ENCODE measurements at regions not wholly inside any gene's neighbourhood (a gene's known extent, or its start where the extent isn't known, plus 50 kb on each side); places are given as distances from the start of the nearest gene placed in this dataset.

DNA sequence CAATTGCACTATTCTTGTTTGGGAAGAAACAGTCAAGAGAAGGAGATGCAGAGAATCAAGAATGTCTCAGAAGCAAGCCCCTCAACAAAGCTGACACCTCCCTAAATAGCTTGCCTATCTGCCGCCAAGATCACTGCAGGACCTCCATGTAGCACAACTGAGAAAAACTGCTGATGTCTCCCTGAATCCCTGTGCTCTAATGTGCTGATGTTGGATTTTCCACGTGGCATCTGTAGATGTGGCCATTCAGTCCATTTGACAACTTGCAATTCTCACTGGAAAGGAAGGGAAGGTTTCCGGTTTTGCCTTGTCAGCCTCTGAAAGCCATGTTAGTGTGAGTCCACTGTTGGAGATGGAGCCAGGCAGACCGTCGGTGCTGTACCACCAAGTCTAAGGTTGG, 374.0 kb downstream of the DIRAS2 start:
- DNase-seq (ENCODE audit: low read depth in 2 of 2, low spot score in 1 of 2) = no peak

DNA sequence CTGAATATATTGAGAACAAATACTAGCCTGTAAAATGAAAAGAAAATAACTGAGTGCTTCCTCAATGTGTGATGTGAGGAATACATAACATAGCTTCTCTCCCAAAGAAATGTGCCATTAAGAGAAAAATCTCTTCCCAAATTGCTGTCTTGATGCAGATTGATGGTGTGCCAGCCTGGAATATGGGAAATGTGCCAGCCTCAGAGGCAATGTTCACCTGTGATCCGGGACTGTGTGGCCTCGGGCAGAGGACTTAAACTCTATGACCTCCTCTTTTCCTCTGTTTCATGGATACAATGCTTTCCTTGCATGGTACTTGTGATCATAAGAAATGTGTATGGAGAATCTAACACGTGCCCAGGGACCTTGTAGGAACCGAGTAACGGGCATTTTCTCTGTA, 370.9 kb downstream of the DIRAS2 start:
- no peak for DNase-seq (ENCODE audit: low read depth in 2 of 2, low spot score in 1 of 2)

DNA sequence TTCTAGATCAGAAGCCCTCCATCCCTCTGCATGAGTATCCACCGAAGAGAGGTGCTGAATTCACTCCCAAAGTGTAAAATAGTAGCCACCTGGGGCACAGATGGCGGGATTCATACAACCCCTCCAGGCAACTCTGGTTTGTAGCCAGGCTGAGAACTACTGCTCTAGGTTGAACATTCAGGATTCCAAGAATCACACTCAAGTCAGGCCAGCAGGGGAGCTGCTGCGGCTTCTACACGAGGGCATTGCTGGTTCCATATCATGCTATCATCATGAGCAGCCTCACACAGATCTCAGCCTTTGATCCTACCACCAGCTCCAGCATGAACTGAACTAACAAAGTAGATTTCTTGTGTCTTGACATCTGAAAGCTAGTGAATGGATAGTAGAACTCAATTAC, 367.9 kb downstream of the DIRAS2 start:
- no peak for DNase-seq (ENCODE audit: low read depth in 2 of 2, low spot score in 1 of 2)

DNA sequence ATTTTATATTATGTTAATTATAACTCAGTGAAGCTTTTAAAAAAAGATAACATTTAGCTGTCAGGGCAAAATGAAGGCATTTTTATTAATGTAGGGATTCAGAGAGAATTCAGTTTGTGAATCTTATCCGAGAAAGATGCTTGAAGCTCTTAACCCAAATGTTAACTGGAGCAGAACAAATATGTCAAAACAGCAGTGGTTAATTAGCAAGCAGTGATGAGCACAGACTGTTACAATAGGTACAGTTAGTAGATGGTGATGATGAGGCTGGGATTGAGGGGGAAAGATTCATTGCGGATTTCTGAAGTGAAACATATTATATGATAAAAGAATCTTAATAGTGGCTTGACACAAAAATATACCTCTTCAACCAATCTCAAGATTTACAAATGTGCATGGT, 356.7 kb downstream of the DIRAS2 start:
- no peak for DNase-seq (ENCODE audit: low read depth in 2 of 2, low spot score in 1 of 2)

DNA sequence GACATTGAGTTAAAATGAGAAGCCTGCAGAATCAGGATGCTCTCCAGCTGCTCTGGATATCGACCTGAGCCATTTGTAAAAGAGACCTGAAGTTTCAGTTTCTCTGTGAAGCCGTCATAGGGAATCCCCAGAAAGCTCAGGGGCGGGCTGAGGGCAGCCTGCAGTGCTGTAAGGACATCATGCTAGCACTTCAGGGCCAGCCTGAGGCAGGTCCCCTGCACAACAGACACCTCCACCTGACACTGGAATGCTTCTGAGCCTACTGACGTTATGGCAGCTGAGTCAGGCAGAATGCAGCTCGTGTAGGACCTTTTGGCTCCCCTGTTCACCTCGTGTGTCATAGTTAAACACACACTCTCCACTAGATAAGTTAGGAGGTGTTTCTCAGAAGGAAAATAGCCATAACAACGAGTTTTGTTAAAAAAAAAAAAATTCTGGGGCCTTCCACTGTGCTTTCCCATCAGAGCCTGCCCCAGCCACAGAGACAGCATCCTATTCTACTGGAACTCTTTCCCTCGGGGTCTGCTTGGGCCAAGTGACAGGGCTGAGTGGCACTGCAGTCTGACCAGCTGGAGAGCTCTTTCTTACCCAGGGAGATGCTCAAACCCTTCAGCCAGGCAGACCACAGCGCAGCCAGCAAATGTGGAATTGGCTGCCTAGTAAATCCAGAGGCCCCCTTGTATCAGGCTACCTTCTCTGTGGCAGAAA, 354.9 kb downstream of the DIRAS2 start:
- DNase-seq (ENCODE audit: low read depth in 2 of 2, low spot score in 1 of 2) = no peak

DNA sequence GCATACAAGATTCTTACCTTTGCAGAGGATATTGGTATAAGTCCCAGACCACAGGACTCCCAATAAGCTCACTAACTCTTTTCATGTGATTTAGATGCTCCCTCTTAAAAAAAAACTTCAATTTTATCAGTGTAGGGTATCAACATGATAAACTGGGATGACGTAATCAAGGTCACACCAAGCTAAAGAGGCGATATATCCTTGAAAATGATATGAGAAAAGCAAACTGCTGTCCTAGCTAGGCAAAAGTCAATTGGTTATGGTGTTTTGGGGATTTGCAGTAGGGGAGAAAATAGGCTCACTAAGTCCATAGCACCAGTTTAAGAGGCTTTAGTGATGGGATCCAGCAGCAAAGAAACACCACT, 354.4 kb downstream of the DIRAS2 start:
- no peak for DNase-seq (ENCODE audit: low read depth in 2 of 2, low spot score in 1 of 2)

DNA sequence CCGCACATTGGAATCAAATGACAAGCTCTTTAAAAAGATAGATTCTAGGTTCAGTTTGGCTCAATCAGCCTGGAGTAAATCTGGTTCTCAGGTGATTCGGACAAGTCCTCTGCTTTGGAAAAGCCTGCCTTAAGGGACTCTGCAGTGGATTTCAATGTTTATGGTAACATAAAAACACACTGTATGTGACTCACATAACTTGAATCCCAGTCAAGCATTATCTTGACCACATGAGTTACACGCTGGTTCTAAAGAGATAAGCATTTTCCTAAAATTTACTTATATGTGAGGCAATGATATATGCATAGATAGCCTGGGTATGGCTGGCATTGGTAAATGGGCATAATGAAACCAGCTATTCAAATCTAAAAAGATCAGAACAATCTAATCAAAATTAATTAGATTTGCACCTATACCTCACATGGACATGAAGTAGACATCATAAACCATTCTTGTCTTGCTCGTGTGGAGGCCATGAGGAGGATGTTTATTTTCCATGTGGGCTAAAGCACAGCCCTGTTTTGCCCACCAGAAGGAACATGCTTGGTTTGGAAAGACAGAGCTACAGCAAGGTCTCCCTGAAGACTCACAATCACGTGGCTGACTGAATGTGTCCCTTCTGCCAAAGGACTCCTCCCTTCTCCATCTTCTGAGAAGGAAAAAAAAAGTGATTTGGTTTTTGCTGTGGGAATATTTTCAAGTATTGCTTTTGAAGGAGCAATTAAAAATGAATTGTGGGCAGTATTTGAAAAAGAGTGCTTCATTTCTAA, 351.7 kb downstream of the DIRAS2 start:
- no peak for DNase-seq (ENCODE audit: low read depth in 2 of 2, low spot score in 1 of 2)

DNA sequence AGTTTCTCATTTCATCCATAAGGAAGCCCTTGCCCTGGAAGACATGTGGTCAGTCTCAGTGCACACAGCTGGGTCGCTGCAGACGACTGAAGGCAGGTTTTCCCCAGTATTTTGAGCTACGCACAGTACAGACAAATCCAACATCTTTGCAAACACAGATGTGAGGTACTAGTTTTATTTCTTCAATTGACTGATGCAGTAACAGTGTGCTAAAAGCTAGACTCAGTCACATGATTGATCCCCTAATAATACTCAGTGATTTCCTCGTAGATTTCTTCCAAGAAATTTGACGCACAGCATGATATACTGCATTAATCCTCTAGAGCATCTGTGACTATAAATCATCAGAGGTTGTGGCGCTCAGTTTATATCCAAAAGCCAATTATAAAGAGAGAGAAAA, 346.1 kb downstream of the DIRAS2 start:
- no peak for DNase-seq (ENCODE audit: low read depth in 2 of 2, low spot score in 1 of 2)

DNA sequence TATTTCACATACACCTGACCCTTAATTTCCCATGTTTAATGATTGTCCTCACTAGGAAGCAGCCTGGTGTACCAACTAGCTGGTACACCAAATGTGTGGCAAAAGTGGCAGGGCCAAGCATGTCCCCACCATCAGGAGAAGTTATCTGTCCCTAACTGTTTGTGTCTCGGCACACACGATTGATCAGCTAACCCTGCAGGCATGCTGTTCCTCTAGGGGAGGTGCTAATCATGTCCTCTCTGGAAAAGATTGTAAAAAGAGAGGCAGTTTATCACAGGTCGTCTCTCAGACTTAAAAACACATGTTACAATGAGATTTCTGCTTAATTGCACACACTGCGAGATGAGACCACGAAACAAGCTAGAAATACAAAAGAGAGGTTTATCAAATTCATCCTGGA, 342.7 kb downstream of the DIRAS2 start:
- DNase-seq (ENCODE audit: low read depth in 2 of 2, low spot score in 1 of 2) = no peak

DNA sequence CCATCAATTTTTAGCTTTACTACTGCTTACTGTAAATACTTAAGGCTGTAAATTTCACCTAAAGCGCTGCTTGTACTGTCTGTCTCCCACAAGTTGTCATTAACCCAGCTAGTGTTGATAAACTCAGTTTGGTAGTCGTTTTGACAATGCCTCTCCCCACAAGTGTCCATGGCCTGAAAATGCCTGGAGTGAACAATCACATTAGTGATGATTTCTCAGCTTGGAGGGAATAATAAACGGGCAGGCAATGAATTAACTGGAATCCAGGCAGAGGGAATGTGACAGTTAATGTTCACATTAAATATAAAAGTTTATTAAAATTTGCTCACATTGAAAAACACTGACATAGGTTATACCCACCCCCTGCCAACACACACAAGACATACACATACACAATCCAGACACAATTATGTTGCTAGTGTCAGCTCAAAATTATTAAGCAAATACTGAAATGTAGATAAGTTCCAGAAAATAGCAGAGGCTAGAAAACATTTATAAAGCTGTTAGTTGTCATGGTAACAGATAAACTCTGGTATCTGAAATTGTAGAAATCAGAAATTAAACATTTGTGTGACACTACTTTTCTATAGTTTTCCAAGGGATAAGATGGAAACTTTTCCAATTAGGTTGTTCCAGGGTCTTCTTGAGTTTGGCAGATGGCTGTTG, 341.9 kb downstream of the DIRAS2 start:
- no peak for DNase-seq (ENCODE audit: low read depth in 2 of 2, low spot score in 1 of 2)

DNA sequence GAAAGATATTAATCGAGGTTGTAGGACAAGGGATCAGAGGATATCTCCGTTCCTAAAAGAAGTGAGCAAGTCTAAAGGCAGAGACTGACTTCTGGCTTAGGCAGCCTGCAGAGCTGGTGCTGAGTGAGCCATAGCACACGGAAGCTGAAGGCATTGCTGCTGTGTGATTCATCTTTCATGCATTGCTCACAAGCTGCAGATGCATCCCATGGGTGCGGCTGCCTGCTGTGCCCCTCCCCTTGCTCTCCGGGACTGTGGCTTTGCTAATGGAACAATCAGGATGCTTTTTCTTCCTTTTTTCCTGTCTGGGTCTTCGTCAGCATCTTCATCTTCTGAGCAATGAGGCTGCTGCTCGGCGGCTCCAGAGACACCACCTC, 341.4 kb downstream of the DIRAS2 start:
- no peak for DNase-seq (ENCODE audit: low read depth in 2 of 2, low spot score in 1 of 2)

DNA sequence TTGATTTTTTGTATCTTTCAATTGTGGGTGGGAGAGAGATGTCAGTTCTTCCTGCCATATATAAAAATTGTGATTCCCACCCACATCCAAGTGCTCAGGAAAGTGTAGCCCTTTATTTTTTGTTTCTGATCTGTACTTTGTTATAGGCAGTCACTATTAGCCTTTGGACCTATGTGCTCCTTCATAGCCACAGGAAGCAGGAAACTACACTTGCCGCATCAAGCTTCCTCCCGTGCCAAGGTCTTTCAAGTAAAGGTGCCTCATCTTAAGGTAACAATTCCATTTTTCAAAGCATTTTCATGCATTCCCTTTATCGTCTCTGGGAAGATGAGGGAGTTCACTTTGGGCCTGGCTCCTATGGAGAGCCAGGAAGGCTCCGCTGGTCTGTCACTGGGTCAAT, 339.0 kb downstream of the DIRAS2 start:
- DNase-seq (ENCODE audit: low read depth in 2 of 2, low spot score in 1 of 2) = no peak

DNA sequence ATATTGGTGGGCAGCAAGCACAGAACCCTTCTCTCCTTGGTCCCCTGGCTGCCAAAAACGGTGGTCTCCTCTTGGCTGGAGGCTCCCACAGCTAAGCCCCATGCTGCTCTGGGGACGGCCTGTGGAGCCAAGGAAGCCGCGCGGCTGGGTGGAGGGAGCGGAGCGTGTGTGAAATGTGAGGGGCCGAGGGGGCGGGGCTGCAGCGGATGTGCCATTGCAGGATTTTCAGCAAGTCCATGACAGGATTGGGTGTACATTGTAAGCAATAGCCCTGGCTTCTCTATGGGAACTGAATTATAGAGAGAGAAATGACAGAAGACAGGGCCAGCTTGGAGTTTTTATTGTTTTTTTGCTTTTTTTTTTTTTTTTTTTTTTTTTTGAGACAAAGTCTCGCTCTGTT, 336.5 kb downstream of the DIRAS2 start:
- DNase-seq (ENCODE audit: low read depth in 2 of 2, low spot score in 1 of 2) = no peak

DNA sequence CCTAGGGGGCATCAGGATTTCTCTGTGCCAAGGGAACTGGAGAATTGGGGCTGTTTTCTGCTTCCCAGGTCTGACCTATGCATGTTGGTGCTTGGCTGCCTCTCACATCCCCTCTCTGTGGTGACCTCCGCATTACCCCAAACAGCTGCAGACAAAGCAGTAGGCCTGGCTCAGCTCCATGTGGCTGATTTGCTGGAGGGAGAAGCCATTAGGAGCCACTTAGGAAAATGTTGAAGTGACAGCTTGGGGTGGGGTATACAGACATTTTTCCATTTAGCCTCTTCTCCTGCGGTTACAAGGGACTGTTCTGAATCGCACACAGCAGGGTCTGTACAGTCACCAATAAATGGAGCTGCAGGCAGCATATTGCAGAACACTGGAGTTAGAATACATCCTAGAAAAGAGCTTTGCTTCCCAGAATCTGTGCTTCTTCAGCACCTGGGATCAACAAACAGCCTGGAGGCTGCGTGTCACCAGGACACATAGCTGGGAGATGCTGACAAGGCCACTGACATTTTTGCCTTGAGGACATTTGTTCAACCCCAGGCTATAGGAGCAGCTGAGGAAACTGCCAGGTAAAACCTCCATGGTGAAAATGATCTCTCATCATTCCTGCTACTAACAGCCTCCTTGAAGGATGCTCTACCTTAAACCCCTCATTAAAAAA, 335.3 kb downstream of the DIRAS2 start:
- DNase-seq (ENCODE audit: low read depth in 2 of 2, low spot score in 1 of 2) = no peak

DNA sequence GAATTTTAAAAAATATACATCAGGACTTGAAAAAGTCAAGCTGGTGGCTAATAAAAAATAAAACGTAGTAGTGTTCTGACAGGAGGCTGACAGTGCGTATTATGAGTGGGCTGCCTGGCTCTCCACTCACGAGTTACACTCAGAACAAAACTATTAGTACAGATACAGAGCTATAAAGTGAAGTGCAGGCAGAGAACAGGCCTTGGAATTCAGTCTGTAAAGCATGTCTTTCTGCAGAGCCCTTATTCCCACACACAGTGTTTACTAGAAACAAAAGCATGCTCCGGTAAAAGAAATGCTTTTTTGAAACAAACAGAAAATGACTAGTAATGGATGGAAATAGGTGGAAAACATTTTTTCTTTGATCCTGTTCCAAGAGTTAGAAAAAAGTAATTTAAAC, 334.7 kb downstream of the DIRAS2 start:
- DNase-seq (ENCODE audit: low read depth in 2 of 2, low spot score in 1 of 2) = no peak

DNA sequence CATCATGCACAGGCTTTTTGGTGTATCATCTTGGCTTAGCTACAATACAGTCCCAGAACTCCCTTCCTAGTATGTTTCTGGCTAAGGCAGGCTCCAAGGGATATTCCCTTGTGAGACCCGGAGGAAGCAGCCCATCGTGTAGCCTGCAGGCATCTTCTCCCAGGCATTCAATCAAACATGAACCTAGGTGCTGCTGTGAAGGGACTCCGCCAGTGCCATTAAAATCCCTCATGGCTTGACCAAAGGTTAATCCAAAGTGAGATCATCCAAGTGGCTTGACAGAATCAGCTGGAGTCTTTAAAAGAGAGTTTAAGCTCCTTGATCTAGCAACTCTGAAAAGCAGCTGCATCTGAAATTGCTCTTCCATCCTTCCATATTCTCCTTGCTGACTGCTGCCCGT, 333.9 kb downstream of the DIRAS2 start:
- DNase-seq (ENCODE audit: low read depth in 2 of 2, low spot score in 1 of 2) = no peak

DNA sequence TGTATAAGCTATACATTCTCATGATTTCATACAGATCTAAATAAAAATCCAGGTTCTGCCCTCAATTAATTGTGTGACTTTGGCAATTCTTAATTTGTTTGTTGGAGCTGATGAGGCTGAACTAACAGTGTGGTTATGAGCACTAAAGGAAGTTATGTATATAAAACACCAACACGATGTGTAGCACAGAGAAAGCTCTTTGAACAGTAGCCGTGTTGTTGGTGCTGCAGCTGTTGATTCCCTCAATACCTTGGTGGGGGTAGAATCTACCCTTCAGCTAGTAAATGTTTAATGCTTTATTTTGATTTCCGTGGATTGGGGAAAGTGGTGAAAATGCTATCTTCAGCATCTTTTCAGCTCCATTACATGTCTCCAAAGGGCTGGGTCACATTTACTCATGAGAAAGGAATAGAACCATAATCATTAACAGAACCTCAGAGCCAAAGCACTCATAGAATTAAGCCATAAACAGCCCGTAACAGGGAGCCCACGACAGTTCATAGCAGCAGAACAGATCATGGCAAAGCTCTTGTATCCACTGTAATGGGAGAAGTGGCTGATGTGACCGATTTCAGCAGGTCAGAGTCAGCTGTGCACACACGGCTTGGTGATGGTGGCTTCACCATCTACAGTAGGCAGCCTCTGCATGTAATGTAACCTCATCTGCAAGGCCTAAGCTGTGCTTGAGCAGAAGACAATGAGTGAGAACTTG, 332.7 kb downstream of the DIRAS2 start:
- DNase-seq (ENCODE audit: low read depth in 2 of 2, low spot score in 1 of 2) = no peak

DNA sequence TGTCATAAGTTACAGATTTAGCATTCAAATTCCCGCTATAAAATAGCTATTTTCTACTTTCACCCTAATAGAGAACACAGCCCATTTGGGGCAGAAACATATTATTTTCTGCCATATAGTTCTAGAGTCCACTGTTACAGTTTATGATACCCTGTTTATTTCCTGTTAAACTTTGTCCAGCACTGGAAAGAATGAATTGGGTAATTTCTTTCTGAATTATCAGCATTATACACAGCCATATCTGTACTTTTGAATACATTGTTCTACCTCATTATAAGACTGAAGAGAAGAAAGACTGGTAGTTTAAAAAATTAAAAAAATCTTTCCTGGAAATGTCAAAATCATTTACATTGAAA, 332.1 kb downstream of the DIRAS2 start:
- DNase-seq (ENCODE audit: low read depth in 2 of 2, low spot score in 1 of 2) = no peak

DNA sequence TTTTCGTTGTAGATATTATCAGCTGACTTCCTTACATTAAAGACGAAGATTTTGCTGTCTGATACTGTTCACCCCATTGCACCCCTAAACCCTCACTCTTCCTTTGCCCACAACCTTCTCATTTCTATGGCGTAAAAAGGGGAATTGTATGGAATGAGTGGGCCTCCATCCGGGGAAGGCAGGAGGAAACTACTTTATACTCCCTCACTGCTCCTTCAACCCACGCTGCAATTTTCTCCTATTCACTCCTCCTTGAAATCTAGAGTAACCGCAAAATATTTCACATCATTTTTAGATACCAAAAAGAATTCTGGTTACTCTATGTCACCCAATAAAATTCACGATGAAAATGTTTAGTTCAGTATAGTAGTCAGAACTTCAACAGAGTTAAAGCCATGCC, 330.8 kb downstream of the DIRAS2 start:
- DNase-seq (ENCODE audit: low read depth in 2 of 2, low spot score in 1 of 2) = no peak

DNA sequence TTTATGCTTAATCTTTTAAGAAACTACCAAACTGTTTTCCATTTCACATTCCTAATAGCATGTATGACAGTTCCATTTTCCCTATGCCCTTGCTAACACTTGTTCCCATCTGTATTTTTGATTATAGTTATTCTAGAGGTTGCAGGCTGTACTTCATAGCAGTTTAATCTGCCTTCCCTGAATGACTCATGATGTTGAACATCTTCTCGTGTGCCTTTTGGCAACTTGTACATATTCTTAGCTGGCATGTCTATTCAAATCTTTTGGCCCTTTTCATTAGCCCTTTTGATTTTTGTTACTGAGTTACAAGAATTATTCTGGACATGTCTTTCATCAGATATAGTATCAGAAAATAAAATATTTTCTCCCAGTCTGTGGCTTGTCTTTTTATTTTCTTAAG, 320.3 kb downstream of the DIRAS2 start:
- DNase-seq (ENCODE audit: low read depth in 2 of 2, low spot score in 1 of 2) = no peak

DNA sequence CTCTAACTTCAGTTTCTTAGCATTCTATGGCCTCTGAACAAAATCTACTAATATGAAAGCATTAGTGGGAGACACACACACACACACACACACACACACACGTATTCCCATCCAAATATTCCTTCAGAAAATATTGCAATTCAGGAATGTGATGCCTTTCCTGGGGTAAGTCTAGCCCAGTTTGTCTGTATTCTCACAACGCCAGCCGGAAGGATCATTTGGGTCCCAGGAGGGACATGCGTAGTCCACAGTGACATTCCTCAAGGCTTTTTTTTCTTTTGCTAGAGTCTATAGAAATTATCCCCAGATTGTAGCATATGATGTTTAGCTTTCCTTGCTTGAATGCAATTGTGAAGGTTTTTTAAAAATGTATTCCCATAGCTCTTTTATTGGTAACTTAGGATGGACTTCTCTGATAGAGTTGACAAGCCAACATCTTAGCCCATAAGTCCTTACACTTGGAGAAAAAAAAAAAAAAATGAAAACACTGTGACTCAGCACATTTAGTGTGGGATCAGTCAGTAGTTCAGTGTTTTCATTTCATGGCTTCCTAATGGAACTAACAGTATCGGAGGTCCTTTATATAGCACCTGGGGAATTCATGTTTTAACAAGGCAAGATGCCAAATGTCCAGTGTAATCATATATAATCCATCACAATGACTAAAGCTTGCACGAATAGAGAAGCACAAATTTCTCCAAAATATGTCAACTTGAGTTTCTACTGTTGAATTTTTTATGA, 316.5 kb downstream of the DIRAS2 start:
- no peak for DNase-seq (ENCODE audit: low read depth in 2 of 2, low spot score in 1 of 2)

Data from stimulated activated CD8-positive, alpha-beta memory T cell treated with anti-CD3 and anti-CD28 coated beads, Interleukin-4, amount 100 ng/mL, for 1 hour (primary cell).